Neural progenitor cell (in vitro differentiated cells): ENCODE measurements at regions not wholly inside any gene's neighbourhood (a gene's known extent, or its start where the extent isn't known, plus 50 kb on each side); places are given as distances from the start of the nearest gene placed in this dataset.

Experiments
- DNase-seq: peaks from one replicate; pipeline ENCODE4 v3.0.0-alpha.2; 2016; ENCODE audit warnings: low spot score
- H2AFZ ChIP-seq: fragments of 200-600 bp; sonication (generic); replicated peaks from 2 replicates; pipeline ENCODE4 v1.6.1; 2016; ENCODE audit warnings: antibody characterized with exemption
- H3F3A ChIP-seq: fragments of 200-600 bp; sonication (generic); 2 replicates; pipeline ENCODE4 v1.6.1; 2016; ENCODE audit warnings: antibody characterized with exemption, low read depth
- H3K27ac ChIP-seq: fragments of 200-600 bp; sonication (generic); 2 replicates; pipeline ENCODE4 v1.5.1; 2016; ENCODE audit warnings: mild to moderate bottlenecking
- H3K27me3 ChIP-seq: fragments of 200-600 bp; sonication (generic); 2 replicates; pipeline ENCODE4 v1.6.1; 2016; ENCODE audit warnings: mild to moderate bottlenecking, moderate library complexity
- H3K36me3 ChIP-seq: fragments of 200-600 bp; sonication (generic); 2 replicates; pipeline ENCODE4 v1.5.1; 2016
- H3K4me1 ChIP-seq: fragments of 200-600 bp; sonication (generic); 2 replicates; pipeline ENCODE4 v1.6.1; 2016; ENCODE audit warnings: mixed run types
- H3K4me2 ChIP-seq: fragments of 200-600 bp; sonication (generic); 2 replicates; pipeline ENCODE4 v1.6.1; 2016
- H3K4me3 ChIP-seq: fragments of 200-600 bp; sonication (generic); 2 replicates; pipeline ENCODE4 v1.5.1; 2016
- H3K79me2 ChIP-seq: fragments of 200-600 bp; sonication (generic); 2 replicates; pipeline ENCODE4 v1.6.1; 2016; ENCODE audit warnings: low read depth
- H3K9ac ChIP-seq: fragments of 200-600 bp; sonication (generic); 2 replicates; pipeline ENCODE4 v1.6.1; 2016
- H3K9me3 ChIP-seq: fragments of 200-600 bp; sonication (generic); 2 replicates; pipeline ENCODE4 v1.5.1; 2016; ENCODE audit warnings: low read depth
- H4K20me1 ChIP-seq: fragments of 200-600 bp; sonication (generic); 2 replicates; pipeline ENCODE4 v1.6.1; 2016; ENCODE audit warnings: low read depth
- H3K27ac Mint-ChIP-seq: 3 replicates; pipeline ENCODE4 v1.8.0; 2021; ENCODE audit warnings: mixed read lengths
- H3K27me3 Mint-ChIP-seq: 2 replicates; pipeline ENCODE4 v1.8.0; 2022; ENCODE audit warnings: low read depth, mild to moderate bottlenecking, inconsistent platforms, moderate library complexity, mixed read lengths; ENCODE audit not compliant: insufficient read depth
- H3K36me3 Mint-ChIP-seq: 3 replicates; pipeline ENCODE4 v1.8.0; 2021; ENCODE audit warnings: mixed read lengths
- H3K4me1 Mint-ChIP-seq: 3 replicates; pipeline ENCODE4 v1.8.0; 2021; ENCODE audit warnings: mixed read lengths
- H3K4me3 Mint-ChIP-seq: 3 replicates; pipeline ENCODE4 v1.8.0; 2021; ENCODE audit warnings: mild to moderate bottlenecking, moderate library complexity, mixed read lengths
- H3K9me3 Mint-ChIP-seq: 3 replicates; pipeline ENCODE4 v1.8.0; 2020; ENCODE audit warnings: mixed read lengths
- EZH2 ChIP-seq: fragments of 200-600 bp; sonication (generic); IDR thresholded peaks from 2 replicates; pipeline ENCODE4 v1.6.1; 2017; ENCODE audit warnings: antibody characterized with exemption, mild to moderate bottlenecking, moderate library complexity
- EZH2phosphoT487 ChIP-seq: fragments of 200-600 bp; sonication (generic); IDR thresholded peaks from 2 replicates; pipeline ENCODE4 v1.6.1; 2017; ENCODE audit warnings: antibody characterized with exemption
- TF ChIP-seq, protein P1 (sequence below): fragments of 200-600 bp; sonication (generic); IDR thresholded peaks from 2 replicates; pipeline ENCODE4 v1.5.1; 2017; ENCODE audit warnings: antibody characterized with exemption, mild to moderate bottlenecking

DNA sequence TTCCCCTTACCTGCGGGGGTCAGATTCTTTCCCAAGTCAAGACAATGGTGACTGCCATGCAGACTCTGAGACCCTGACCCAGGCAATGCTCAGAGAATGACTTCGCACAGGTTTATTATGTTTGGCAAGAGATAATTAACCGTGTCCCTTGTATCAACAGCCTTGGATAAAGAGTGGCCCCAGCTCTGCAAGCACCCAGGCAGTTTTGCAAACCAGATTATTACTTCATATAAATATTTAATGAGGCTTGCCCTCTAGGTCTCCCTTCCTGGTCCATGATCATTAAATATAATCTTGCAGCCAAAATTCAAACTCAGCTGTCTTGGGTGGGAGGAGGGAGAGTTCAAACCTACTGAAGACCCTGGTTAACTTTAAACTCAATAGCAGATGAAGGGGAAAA lies 156.5 kb downstream of the ANKRD60 start:
- Histone ChIP-seq H3K9ac (no peak overlapping the region), H3K9me3 (no peaks in the 10 kb centered on the region), H4K20me1 (no peaks in the 10 kb centered on the region), H3K36me3 (no peaks in the 10 kb centered on the region), H3K4me3 (no peak overlapping the region), H3F3A (no peaks in the 10 kb centered on the region), H3K27me3 (no peaks in the 10 kb centered on the region), H3K79me2 (no peaks in the 10 kb centered on the region), H3K27ac (no peak overlapping the region), H2AFZ (no peak overlapping the region), H3K4me1 (no peaks in the 10 kb centered on the region), H3K4me2 (no peak overlapping the region)
- Mint-ChIP-seq H3K27ac (no peak overlapping the region), H3K27me3 (peaks cover 5% of the 10 kb centered on the region), H3K4me1 (peaks cover 12% of the 10 kb centered on the region), H3K4me3 (no peak overlapping the region), H3K36me3 (no peaks in the 10 kb centered on the region), H3K9me3 (no peaks in the 10 kb centered on the region)
- TF ChIP-seq EZH2: no peak
- TF ChIP-seq, protein P1, sequence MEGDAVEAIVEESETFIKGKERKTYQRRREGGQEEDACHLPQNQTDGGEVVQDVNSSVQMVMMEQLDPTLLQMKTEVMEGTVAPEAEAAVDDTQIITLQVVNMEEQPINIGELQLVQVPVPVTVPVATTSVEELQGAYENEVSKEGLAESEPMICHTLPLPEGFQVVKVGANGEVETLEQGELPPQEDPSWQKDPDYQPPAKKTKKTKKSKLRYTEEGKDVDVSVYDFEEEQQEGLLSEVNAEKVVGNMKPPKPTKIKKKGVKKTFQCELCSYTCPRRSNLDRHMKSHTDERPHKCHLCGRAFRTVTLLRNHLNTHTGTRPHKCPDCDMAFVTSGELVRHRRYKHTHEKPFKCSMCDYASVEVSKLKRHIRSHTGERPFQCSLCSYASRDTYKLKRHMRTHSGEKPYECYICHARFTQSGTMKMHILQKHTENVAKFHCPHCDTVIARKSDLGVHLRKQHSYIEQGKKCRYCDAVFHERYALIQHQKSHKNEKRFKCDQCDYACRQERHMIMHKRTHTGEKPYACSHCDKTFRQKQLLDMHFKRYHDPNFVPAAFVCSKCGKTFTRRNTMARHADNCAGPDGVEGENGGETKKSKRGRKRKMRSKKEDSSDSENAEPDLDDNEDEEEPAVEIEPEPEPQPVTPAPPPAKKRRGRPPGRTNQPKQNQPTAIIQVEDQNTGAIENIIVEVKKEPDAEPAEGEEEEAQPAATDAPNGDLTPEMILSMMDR: no peak
- TF ChIP-seq EZH2phosphoT487: no peak
- no peak for DNase-seq

DNA sequence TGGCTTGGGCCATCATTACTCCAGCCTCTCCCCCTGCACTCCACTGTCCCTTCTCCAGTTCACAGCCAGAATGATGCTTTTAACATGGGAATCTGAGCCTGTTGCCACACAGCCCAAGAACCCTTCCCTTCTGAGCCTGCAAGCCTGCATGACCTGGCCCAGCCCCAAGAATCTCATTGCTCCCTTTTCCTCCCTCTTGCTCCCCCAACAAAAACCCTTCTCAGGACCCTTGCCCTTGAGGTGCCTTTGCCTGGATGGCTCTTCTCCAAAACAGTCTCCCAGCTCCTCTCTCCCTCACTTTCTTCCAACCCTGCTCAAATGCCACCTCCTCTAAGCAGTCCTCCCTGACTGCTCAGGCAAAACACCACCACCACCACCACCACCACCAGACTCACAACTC lies 157.2 kb downstream of the ANKRD60 start:
- peaks cover 12% of the 10 kb centered on the region for H3K4me1 Mint-ChIP-seq
- peaks cover 8% of the 10 kb centered on the region for H3K27me3 Mint-ChIP-seq
- H3K27ac Mint-ChIP-seq: no peak overlapping the region

GRCh38 chr20:58070664-58071196 lies 157.7 kb downstream of the ANKRD60 start:
- Mint-ChIP-seq H3K9me3 (no peaks in the 10 kb centered on the region), H3K4me1 (peaks cover 11% of the 10 kb centered on the region), H3K4me3 (no peak overlapping the region), H3K27me3 (peaks cover 7% of the 10 kb centered on the region), H3K27ac (no peak overlapping the region), H3K36me3 (no peaks in the 10 kb centered on the region)
- Histone ChIP-seq H3K79me2 (no peaks in the 10 kb centered on the region), H3K4me2 (no peak overlapping the region), H3K4me3 (no peak overlapping the region), H2AFZ (no peak overlapping the region), H3K9ac (no peak overlapping the region), H3K27ac (no peak overlapping the region), H3K36me3 (no peaks in the 10 kb centered on the region), H4K20me1 (no peaks in the 10 kb centered on the region), H3F3A (no peaks in the 10 kb centered on the region), H3K4me1 (no peaks in the 10 kb centered on the region), H3K27me3 (no peaks in the 10 kb centered on the region), H3K9me3 (no peaks in the 10 kb centered on the region)
- TF ChIP-seq, protein P1: no peak
- no peak for TF ChIP-seq EZH2
- no peak for TF ChIP-seq EZH2phosphoT487
- no peak for DNase-seq

More for the DNA sequence above, 157.2 kb downstream of the ANKRD60 start:
- H3K4me1 ChIP-seq: no peaks in the 10 kb centered on the region
- DNase-seq: no peak
- peak overlapping the region; percentile 69 for H3K4me3 Mint-ChIP-seq
- no peak for TF ChIP-seq EZH2phosphoT487
- TF ChIP-seq, protein P1: no peak
- no peak for TF ChIP-seq EZH2
- no peaks in the 10 kb centered on the region for H3K27me3 ChIP-seq
- no peak overlapping the region for H3K27ac ChIP-seq
- H3K4me2 ChIP-seq: no peak overlapping the region
- H3K4me3 ChIP-seq: no peak overlapping the region
- H4K20me1 ChIP-seq: no peaks in the 10 kb centered on the region
- H3K9me3 ChIP-seq: no peaks in the 10 kb centered on the region
- H3K9me3 Mint-ChIP-seq: no peaks in the 10 kb centered on the region
- no peaks in the 10 kb centered on the region for H3K79me2 ChIP-seq
- no peaks in the 10 kb centered on the region for H3K36me3 Mint-ChIP-seq
- H3F3A ChIP-seq: no peaks in the 10 kb centered on the region
- no peak overlapping the region for H2AFZ ChIP-seq
- no peaks in the 10 kb centered on the region for H3K36me3 ChIP-seq
- no peak overlapping the region for H3K9ac ChIP-seq
